ENCODE measurements at regions not wholly inside any gene's neighbourhood (a gene's known extent, or its start where the extent isn't known, plus 50 kb on each side); places are given as distances from the start of the nearest gene placed in this dataset.

DNA sequence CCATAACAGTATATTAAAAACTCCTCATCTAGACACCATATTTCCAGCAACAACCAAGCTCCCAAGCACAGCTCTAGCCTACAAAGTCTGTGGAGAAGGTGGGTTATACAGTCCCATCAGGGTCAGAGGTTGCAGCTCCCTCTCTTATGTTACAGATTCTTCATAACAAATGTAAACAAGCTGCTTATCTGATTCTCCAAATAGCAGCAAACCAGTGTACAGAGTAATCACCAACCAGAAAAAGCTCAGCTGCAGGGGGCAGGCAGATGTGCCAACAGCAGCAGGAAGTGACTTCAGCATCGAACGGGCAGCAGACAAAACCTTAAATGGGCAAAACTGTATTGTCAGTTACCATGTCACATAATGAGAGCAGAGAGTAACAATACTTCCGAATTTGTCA, 52.9 kb upstream of the NABP1 start:
- Histone ChIP-seq H3K27ac (no peak overlapping the region), H3K4me2 (no peak overlapping the region)
- TF ChIP-seq CTCF (conservative IDR thresholded peaks at IDR 0.05; ENCODE audit: low read depth, low read length) = no peak

DNA sequence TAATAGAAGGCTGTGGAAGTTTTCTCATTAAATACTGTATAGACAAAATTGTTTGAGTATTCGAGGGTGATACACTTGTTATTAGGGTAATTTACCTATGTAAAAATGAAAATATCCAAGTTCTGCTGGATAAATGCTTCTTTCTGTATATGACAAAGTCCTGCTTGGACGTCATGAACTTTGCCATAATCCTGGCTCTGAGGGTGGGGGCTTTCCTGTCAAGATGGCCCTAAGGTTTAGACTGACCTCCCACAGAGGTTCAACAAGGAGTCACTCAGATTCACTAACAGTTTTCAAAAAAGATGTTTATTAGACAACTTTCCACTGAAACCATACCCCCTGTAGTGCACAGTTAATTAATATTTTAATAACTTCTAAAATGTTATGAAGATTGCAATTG, 52.5 kb upstream of the NABP1 start:
- TF ChIP-seq CTCF (conservative IDR thresholded peaks at IDR 0.05; ENCODE audit: low read depth, low read length) = no peak
- no peaks in the 10 kb centered on the region for H3K27me3 ChIP-seq (ENCODE audit: insufficient read depth, low read depth)
- H3K36me3 ChIP-seq (ENCODE audit: insufficient read depth) = no peaks in the 10 kb centered on the region
- no peak overlapping the region for H3K4me2 ChIP-seq
- H4K20me1 ChIP-seq (ENCODE audit: insufficient read depth) = no peaks in the 10 kb centered on the region
- no peaks in the 10 kb centered on the region for H3K79me2 ChIP-seq (ENCODE audit: insufficient read depth, low read depth)
- H3K9ac ChIP-seq = no peak overlapping the region
- H3K27ac ChIP-seq = no peak overlapping the region
- no peak overlapping the region for H3K4me3 ChIP-seq (IDR thresholded peaks at IDR 0.05; ENCODE audit: insufficient read depth, low read depth, low read length)
- peaks cover 1% of the 10 kb centered on the region for H3K4me1 ChIP-seq (ENCODE audit: low read depth, poor library complexity, severe bottlenecking)
- no peak overlapping the region for H2AFZ ChIP-seq (ENCODE audit: low read depth)

More for the DNA sequence above, 52.9 kb upstream of the NABP1 start:
- Histone ChIP-seq H3K27me3 (ENCODE audit: insufficient read depth, low read depth) (no peaks in the 10 kb centered on the region), H3K4me3 (IDR thresholded peaks at IDR 0.05; ENCODE audit: insufficient read depth, low read depth, low read length) (no peak overlapping the region), H2AFZ (ENCODE audit: low read depth) (no peak overlapping the region), H3K36me3 (ENCODE audit: insufficient read depth) (no peaks in the 10 kb centered on the region), H4K20me1 (ENCODE audit: insufficient read depth) (no peaks in the 10 kb centered on the region), H3K79me2 (ENCODE audit: insufficient read depth, low read depth) (no peaks in the 10 kb centered on the region), H3K4me1 (ENCODE audit: low read depth, poor library complexity, severe bottlenecking) (peaks cover 6% of the 10 kb centered on the region), H3K9ac (no peak overlapping the region)

DNA sequence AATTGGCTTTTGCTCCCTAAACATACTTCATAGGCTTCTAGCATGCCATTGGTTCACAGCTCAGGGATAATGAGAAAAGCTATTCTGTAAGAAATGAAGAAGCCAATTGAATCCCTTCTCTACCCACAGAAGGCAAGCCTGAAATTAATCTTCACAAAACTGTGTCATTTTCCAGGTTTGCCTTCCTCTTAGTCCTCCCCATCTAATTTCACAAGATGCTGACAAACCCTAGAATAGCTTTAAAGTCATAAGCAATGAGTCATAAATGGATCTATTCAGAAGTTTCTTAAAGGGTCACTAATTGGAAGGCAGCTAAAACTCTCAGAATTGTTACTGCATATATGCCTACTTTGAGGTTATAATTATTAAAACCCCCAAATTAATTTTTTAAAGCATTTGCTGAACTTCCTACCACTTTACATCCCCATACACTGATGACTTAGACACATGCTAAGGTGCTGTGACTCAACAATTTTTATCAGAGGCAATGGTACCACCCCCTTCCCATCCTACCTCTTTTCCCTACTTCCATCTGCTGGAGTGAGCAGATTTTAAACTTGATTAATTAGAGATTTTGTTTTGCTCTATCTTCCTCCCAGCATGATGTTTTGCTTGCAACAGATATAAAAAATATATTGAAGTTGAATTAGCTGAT, 51.3 kb upstream of the NABP1 start:
- Histone ChIP-seq H3K4me1 (ENCODE audit: low read depth, poor library complexity, severe bottlenecking) (no peaks in the 10 kb centered on the region), H4K20me1 (ENCODE audit: insufficient read depth) (no peaks in the 10 kb centered on the region), H3K36me3 (ENCODE audit: insufficient read depth) (no peaks in the 10 kb centered on the region), H3K27me3 (ENCODE audit: insufficient read depth, low read depth) (no peaks in the 10 kb centered on the region), H2AFZ (ENCODE audit: low read depth) (no peak overlapping the region), H3K4me2 (no peak overlapping the region), H3K79me2 (ENCODE audit: insufficient read depth, low read depth) (no peaks in the 10 kb centered on the region), H3K9ac (no peak overlapping the region), H3K27ac (no peak overlapping the region), H3K4me3 (IDR thresholded peaks at IDR 0.05; ENCODE audit: insufficient read depth, low read depth, low read length) (no peak overlapping the region)
- no peak for TF ChIP-seq CTCF (conservative IDR thresholded peaks at IDR 0.05; ENCODE audit: low read depth, low read length)

- no peaks in the 10 kb centered on the region for H3K79me2 ChIP-seq (ENCODE audit: insufficient read depth, low read depth)
- no peak overlapping the region for H2AFZ ChIP-seq (ENCODE audit: low read depth)
- no peak for TF ChIP-seq CTCF (conservative IDR thresholded peaks at IDR 0.05; ENCODE audit: low read depth, low read length)
- H3K9ac ChIP-seq = no peak overlapping the region
- H4K20me1 ChIP-seq (ENCODE audit: insufficient read depth) = no peaks in the 10 kb centered on the region
- H3K27me3 ChIP-seq (ENCODE audit: insufficient read depth, low read depth) = no peaks in the 10 kb centered on the region
- no peak overlapping the region for H3K4me2 ChIP-seq
- no peak overlapping the region for H3K4me3 ChIP-seq (IDR thresholded peaks at IDR 0.05; ENCODE audit: insufficient read depth, low read depth, low read length)
- H3K27ac ChIP-seq = no peak overlapping the region
- H3K4me1 ChIP-seq (ENCODE audit: low read depth, poor library complexity, severe bottlenecking) = no peaks in the 10 kb centered on the region
- H3K36me3 ChIP-seq (ENCODE audit: insufficient read depth) = no peaks in the 10 kb centered on the region
Observed at GRCh38 chr2:191627518-191627917, 50.4 kb upstream of the NABP1 start.
